ENCODE measurements at regions not wholly inside any gene's neighbourhood (a gene's known extent, or its start where the extent isn't known, plus 50 kb on each side); places are given as distances from the start of the nearest gene placed in this dataset.
"Not testable (repeated sequence)": the region's sequence is repeated elsewhere in the genome, so short reads cannot be mapped to it uniquely, and the experiment has no call there.

GRCh38 chr10:78604286-78604685 is 464.5 kb upstream of the ZMIZ1 start:
- no peak for DNase-seq

- DNase-seq = no peak
These were observed 464.0 kb upstream of the ZMIZ1 start for GRCh38 chr10:78604721-78605120.

- no peak for DNase-seq
These were observed 462.9 kb upstream of the ZMIZ1 start for GRCh38 chr10:78605800-78606350.

GRCh38 chr10:78606766-78607165 is 462.0 kb upstream of the ZMIZ1 start:
- not testable (repeated sequence) for DNase-seq

- DNase-seq = no peak
These were observed 458.8 kb upstream of the ZMIZ1 start for GRCh38 chr10:78609976-78610375.

GRCh38 chr10:78613132-78613531 is 455.6 kb upstream of the ZMIZ1 start:
- no peak for DNase-seq

GRCh38 chr10:78614267-78614666 is 454.5 kb upstream of the ZMIZ1 start:
- DNase-seq = no peak

- DNase-seq = no peak
These were observed 454.0 kb upstream of the ZMIZ1 start for GRCh38 chr10:78614744-78615143.

GRCh38 chr10:78616125-78616695 is 452.6 kb upstream of the ZMIZ1 start:
- no peak for DNase-seq

- DNase-seq = no peak
These were observed 451.7 kb upstream of the ZMIZ1 start for GRCh38 chr10:78617115-78617514.

- DNase-seq = no peak
These were observed 451.1 kb upstream of the ZMIZ1 start for GRCh38 chr10:78617631-78618030.

GRCh38 chr10:78618050-78618449 is 450.7 kb upstream of the ZMIZ1 start:
- DNase-seq = no peak

GRCh38 chr10:78619115-78619851 is 449.5 kb upstream of the ZMIZ1 start:
- DNase-seq = no peak

GRCh38 chr10:78619896-78620295 is 448.9 kb upstream of the ZMIZ1 start:
- no peak for DNase-seq

- no peak for DNase-seq
These were observed 447.6 kb upstream of the ZMIZ1 start for GRCh38 chr10:78620985-78621799.

- no peak for DNase-seq
These were observed 445.1 kb upstream of the ZMIZ1 start for GRCh38 chr10:78623578-78624215.

- DNase-seq = no peak
These were observed 444.0 kb upstream of the ZMIZ1 start for GRCh38 chr10:78624791-78625190.

GRCh38 chr10:78626471-78626870 is 442.3 kb upstream of the ZMIZ1 start:
- DNase-seq = no peak

GRCh38 chr10:78627254-78627795 is 441.4 kb upstream of the ZMIZ1 start:
- DNase-seq = no peak

GRCh38 chr10:78628976-78629375 is 439.8 kb upstream of the ZMIZ1 start:
- DNase-seq = no peak

- no peak for DNase-seq
These were observed 439.0 kb upstream of the ZMIZ1 start for GRCh38 chr10:78629773-78630172.

- no peak for DNase-seq
These were observed 437.6 kb upstream of the ZMIZ1 start for GRCh38 chr10:78630944-78631838.

Measured in NCI-H187 (cell line).